ENCODE measurements at regions not wholly inside any gene's neighbourhood (a gene's known extent, or its start where the extent isn't known, plus 50 kb on each side); places are given as distances from the start of the nearest gene placed in this dataset.
A peak's percentile ranks its signal among the peaks of the same experiment; 100 is the strongest.

DNA sequence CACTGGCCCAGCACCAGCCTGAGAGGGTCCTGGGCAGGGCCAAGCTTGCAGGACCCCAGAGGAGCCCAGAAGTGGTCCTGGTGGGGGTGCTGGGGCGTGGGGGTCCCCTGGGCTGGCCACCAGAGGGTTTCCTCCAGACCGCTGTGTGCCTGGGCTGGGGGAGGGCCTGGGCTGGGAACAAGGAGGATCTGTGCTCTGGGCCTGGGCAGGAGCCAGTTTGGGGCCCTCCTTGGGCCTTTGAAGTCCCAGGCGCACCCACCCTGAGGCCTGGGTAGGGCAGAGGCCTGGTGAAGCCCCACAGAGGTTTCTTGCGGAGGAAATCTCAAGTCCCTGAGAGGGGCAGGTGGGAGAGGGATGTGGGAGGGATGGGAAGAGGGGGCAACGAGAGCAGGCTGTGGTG is 63.4 kb upstream of the GPC1 start:
- TF ChIP-seq, protein P1, sequence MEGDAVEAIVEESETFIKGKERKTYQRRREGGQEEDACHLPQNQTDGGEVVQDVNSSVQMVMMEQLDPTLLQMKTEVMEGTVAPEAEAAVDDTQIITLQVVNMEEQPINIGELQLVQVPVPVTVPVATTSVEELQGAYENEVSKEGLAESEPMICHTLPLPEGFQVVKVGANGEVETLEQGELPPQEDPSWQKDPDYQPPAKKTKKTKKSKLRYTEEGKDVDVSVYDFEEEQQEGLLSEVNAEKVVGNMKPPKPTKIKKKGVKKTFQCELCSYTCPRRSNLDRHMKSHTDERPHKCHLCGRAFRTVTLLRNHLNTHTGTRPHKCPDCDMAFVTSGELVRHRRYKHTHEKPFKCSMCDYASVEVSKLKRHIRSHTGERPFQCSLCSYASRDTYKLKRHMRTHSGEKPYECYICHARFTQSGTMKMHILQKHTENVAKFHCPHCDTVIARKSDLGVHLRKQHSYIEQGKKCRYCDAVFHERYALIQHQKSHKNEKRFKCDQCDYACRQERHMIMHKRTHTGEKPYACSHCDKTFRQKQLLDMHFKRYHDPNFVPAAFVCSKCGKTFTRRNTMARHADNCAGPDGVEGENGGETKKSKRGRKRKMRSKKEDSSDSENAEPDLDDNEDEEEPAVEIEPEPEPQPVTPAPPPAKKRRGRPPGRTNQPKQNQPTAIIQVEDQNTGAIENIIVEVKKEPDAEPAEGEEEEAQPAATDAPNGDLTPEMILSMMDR (IDR thresholded peaks at IDR 0.05; ENCODE audit: low read depth, low read length, missing control alignments) = no peak
- no peak for DNase-seq (ENCODE audit: extremely low read depth, low read depth)
- H3K4me3 ChIP-seq (replicated peaks; ENCODE audit: low read depth, low read length) = no peak overlapping the region

DNA sequence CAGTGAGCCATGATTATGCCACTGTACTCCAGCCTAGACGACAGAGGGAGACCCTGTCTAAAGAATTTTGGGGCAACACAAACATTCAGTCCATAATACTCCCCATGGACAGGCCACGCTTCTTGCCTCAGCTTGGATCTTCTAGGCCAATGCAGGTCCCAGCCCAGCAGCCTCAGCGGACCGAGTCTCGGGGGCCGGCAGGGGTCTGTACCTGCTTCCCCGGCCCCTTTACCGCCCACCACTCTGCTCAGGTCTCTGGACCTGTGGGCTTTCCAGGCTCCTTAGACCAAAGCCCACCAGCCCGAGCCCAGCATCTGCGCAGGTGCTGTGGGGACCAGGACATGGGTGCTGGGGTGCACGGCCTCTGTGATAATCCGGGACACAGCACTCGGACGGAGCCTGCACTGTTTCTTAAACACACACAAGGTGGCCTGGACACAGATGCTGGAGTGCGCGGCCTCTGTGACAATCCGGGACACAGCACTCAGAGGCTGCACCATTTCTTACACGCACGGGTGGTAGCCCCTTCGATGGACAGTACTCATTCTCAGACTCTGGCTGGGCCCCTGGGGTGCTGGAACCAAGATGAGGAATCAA is 62.1 kb upstream of the GPC1 start:
- TF ChIP-seq, protein P1 (IDR thresholded peaks at IDR 0.05; ENCODE audit: low read depth, low read length, missing control alignments) = no peak
- H3K4me3 ChIP-seq (replicated peaks; ENCODE audit: low read depth, low read length) = no peak overlapping the region

DNA sequence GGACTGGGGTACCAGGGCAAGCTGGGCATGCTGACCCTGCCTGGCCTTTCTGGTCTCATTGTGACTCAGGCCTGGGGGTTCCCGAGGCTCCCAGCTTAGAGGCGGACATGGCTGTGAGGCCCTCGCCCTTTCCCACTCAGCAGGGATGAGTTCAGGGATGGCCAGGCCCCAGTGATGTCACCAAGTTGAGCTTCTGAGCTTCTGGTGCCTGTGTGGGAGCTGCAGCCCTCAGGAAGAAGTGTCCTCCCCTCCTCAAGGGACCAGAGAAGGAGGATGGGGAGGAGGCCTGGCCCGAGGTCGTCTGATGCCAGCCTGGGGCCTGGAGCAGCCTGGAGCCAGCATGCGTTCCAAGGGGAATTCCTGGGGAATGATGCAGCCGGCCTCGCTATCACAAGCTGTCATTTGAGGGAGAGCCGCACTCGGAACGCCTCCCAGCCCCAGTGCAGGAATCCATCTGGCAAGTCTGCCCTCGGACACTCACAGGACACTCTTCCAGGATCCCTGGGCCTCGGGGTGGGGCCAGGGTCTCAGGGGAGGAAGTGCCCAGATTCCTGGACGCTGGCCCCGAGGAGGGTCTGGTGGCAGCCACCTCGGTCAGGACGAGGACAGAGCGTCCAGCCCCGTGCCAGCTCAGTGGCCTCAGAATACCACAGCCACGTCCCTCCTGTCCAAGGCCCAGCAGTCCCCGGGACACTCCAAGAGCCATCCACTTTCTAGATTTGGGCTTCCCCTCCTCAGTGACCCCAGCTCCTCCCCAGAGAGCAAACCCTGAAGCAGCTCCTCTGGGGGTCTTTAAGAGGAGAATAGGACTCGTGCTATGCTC is 61.2 kb upstream of the GPC1 start:
- no peak overlapping the region for H3K4me3 ChIP-seq (replicated peaks; ENCODE audit: low read depth, low read length)
- TF ChIP-seq, protein P1 (IDR thresholded peaks at IDR 0.05; ENCODE audit: low read depth, low read length, missing control alignments) = no peak
- peak; percentile 72 for DNase-seq (ENCODE audit: extremely low read depth, low read depth)

More for the DNA sequence above, 62.1 kb upstream of the GPC1 start:
- DNase-seq (ENCODE audit: extremely low read depth, low read depth) = no peak

DNA sequence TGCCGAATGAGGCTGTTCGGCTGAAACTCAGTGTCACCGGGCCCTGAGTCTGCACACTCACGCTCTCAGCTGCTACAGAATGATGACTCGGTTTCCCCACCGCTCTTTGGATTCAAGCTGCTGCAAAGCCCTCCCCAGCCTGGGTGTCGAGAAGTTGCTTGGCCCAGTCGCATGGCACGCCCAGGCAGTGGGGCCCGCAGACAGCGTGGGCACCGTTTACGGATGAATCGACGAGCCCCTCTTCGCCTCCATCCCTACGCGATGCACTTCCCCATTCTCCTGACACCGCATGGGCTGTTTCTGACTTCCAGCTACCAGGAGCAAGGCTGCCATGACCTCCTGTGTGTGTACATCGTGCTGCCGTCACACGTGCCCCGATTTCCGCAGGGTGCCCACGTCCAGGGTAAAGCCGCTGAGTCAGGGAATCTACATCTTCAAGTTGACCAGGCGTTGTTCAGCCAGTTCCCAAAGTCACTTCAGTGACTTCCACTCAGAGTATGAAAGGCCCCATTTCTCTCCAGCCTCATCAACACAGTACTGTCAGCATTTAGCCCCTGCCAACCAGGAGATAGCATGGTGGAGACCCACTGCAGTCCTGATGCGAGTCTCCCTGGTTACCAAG is 60.3 kb upstream of the GPC1 start:
- H3K4me3 ChIP-seq (replicated peaks; ENCODE audit: low read depth, low read length) = no peak overlapping the region
- TF ChIP-seq, protein P1 (IDR thresholded peaks at IDR 0.05; ENCODE audit: low read depth, low read length, missing control alignments) = no peak
- DNase-seq (ENCODE audit: extremely low read depth, low read depth) = no peak

DNA sequence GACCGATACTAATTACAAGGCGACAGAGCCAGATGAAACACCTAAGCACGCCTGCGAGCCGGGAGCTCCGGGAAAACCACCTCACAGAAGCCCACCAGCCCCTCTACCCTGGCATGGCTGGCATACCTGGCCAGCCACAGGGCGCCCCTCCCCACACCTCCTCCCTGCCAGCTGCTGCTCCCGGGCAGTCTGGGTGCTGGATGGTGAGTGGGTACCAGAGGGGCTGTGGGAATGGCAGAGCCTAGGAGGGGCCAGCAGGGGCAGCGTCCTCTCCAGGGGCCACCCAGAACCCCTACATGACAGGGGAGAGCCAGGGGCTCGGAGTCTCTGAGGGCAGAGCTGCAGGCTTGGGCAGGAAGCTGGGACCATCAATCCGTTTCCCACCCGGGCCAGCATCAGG is 58.7 kb upstream of the GPC1 start:
- TF ChIP-seq, protein P1 (IDR thresholded peaks at IDR 0.05; ENCODE audit: low read depth, low read length, missing control alignments) = no peak
- no peak for DNase-seq (ENCODE audit: extremely low read depth, low read depth)
- no peak overlapping the region for H3K4me3 ChIP-seq (replicated peaks; ENCODE audit: low read depth, low read length)

DNA sequence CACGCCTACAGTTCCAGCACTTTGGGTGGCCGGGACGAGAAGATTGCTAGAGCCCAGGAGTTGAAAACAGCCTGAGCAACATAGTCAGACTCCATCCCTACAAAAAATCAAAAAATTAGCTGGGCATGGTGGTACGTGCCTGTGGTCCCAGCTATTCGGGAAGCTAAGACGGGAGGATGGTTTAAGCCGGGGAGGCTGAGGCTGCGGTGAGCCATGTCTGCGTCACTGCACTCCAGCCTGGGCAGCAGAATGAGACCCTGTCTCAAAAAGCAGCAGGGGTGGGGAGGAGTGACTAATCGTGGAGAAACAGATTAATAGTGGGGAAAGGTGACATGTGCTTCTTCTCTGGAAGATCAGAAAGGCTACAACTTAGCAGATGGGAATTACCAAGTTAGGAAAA is 58.1 kb upstream of the GPC1 start:
- no peak overlapping the region for H3K4me3 ChIP-seq (replicated peaks; ENCODE audit: low read depth, low read length)
- DNase-seq (ENCODE audit: extremely low read depth, low read depth) = no peak
- TF ChIP-seq, protein P1 (IDR thresholded peaks at IDR 0.05; ENCODE audit: low read depth, low read length, missing control alignments) = no peak
